ENCODE measurements at regions not wholly inside any gene's neighbourhood (a gene's known extent, or its start where the extent isn't known, plus 50 kb on each side); places are given as distances from the start of the nearest gene placed in this dataset.

DNA sequence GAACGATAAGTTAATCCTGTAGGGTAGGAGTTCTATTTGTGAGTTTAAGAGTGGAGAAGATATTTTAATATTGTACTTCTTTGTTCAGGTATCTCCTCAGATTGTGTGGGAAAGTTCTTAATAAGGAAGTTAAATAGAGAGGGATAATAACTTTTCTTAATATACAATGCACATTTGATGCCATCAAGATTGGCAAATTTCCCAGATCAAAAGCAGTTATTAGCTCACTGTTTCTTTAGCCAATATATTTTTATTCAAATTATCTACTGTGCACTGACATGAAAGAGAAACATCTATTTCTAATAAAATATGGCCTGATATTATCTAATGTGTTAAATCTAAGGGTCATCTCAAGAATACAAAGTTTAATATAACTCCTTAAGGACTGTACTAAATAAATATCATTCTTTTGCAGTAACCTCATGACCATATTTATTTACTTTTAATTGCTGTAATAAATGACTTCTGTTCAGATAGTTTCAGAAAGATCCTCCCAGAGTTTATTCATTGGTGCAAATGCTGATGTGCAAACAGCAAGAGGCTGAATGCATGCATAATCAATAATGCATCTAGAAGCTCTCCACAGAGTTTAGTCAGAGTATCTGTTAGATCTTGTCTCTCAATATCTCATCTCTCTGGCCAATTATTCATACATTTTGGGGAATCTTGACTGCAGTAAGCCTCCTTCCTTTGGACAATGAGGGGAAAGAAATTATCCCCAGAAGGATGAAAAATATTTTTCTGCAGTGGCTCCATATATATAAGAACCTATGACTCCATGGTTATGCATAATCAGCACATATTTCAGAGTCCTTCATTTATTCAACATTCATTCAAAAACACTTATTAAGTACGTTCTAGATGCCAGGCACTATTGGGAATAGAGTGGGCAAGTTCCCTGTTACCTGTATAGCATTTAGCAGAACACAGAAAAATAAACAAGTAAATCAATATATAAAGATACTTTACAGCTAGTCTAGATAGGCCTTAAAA is 85.3 kb downstream of the SPATA31D1 start:
- TF ChIP-seq SIN3A (IDR thresholded peaks at IDR 0.05; ENCODE audit: borderline replicate concordance, insufficient read depth, low read length): no peak
- no peak for TF ChIP-seq FOXP2 (optimal IDR thresholded peaks at IDR 0.05; ENCODE audit: borderline replicate concordance, extremely low read depth, extremely low read length, insufficient read depth)
- TF ChIP-seq TAF1 (IDR thresholded peaks at IDR 0.05; ENCODE audit: borderline replicate concordance, insufficient read depth, low read length): no peak
- TF ChIP-seq POLR2AphosphoS5 (IDR thresholded peaks at IDR 0.05; ENCODE audit: low read depth, low read length): no peak
- TF ChIP-seq REST (IDR thresholded peaks at IDR 0.05; ENCODE audit: insufficient read depth in 1 of 2, low read depth in 2 of 2, low read length in 2 of 2): no peak

DNA sequence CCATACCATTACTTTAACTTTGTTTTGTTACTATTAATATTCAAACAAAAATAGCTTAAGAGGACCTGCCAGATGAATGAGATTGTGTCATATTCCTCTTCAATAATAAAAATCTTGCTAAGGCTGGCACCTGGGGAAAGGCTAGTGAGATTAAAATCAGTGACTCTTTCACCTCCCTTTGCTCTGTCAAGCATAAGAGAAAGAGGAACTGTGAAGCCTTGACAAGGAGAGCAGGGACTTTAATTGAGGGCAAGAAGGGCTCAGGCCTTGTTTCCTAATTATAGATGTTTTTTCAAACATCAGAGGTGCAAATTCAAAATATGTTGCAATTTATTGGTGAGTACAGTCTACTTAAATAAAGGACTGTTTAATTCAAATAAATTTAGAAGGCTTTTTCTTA is 91.7 kb downstream of the SPATA31D1 start:
- no peak for TF ChIP-seq SIN3A (IDR thresholded peaks at IDR 0.05; ENCODE audit: borderline replicate concordance, insufficient read depth, low read length)
- no peak for TF ChIP-seq POLR2AphosphoS5 (IDR thresholded peaks at IDR 0.05; ENCODE audit: low read depth, low read length)
- TF ChIP-seq REST (IDR thresholded peaks at IDR 0.05; ENCODE audit: insufficient read depth in 1 of 2, low read depth in 2 of 2, low read length in 2 of 2): no peak

DNA sequence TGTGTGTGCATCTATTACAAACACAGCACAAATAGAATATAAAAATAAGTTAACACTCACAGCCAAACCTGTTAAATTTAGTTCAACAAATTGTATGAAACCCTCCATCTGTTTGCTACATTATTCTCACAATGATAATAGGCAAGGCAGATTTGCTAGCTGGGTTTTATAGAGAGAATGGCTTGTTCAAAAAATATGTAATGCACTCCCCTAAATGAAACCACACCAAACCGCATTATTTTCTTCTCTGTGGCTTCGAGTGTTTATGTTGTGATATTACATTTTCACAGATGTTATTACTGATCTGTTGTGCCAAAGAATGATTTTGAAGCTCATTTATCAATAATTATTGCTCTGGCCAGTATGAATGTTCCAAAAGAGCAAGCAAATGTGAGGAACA is 92.9 kb downstream of the SPATA31D1 start:
- TF ChIP-seq FOXP2 (optimal IDR thresholded peaks at IDR 0.05; ENCODE audit: borderline replicate concordance, extremely low read depth, extremely low read length, insufficient read depth) (no peak), POLR2AphosphoS5 (IDR thresholded peaks at IDR 0.05; ENCODE audit: low read depth, low read length) (no peak), REST (IDR thresholded peaks at IDR 0.05; ENCODE audit: insufficient read depth in 1 of 2, low read depth in 2 of 2, low read length in 2 of 2) (no peak), SIN3A (IDR thresholded peaks at IDR 0.05; ENCODE audit: borderline replicate concordance, insufficient read depth, low read length) (no peak), TAF1 (IDR thresholded peaks at IDR 0.05; ENCODE audit: borderline replicate concordance, insufficient read depth, low read length) (no peak)

DNA sequence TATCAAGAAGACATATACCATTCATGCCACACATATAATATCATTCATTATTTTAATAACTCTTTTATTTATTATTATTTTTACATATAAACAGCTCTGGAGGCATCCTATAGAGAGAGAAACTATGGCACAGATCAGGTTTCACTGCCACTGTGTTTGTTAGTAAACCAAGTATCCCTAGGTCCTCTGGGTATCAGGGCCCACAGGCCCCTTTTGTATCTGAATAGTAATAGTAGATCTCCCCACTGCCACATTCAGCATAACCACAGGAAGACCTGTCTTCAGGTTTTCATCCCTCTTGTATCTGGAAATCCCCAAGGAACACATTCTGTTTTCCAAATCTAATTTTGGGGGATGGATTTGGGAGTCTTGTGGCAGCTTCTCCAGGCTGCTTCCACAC is 94.0 kb downstream of the SPATA31D1 start:
- no peak for TF ChIP-seq TAF1 (IDR thresholded peaks at IDR 0.05; ENCODE audit: borderline replicate concordance, insufficient read depth, low read length)
- no peak for TF ChIP-seq REST (IDR thresholded peaks at IDR 0.05; ENCODE audit: insufficient read depth in 1 of 2, low read depth in 2 of 2, low read length in 2 of 2)
- TF ChIP-seq SIN3A (IDR thresholded peaks at IDR 0.05; ENCODE audit: borderline replicate concordance, insufficient read depth, low read length): no peak
- TF ChIP-seq POLR2AphosphoS5 (IDR thresholded peaks at IDR 0.05; ENCODE audit: low read depth, low read length): no peak
- no peak for TF ChIP-seq FOXP2 (optimal IDR thresholded peaks at IDR 0.05; ENCODE audit: borderline replicate concordance, extremely low read depth, extremely low read length, insufficient read depth)

Data from PFSK-1 (cell line).